ENCODE measurements at regions not wholly inside any gene's neighbourhood (a gene's known extent, or its start where the extent isn't known, plus 50 kb on each side); places are given as distances from the start of the nearest gene placed in this dataset.

DNA sequence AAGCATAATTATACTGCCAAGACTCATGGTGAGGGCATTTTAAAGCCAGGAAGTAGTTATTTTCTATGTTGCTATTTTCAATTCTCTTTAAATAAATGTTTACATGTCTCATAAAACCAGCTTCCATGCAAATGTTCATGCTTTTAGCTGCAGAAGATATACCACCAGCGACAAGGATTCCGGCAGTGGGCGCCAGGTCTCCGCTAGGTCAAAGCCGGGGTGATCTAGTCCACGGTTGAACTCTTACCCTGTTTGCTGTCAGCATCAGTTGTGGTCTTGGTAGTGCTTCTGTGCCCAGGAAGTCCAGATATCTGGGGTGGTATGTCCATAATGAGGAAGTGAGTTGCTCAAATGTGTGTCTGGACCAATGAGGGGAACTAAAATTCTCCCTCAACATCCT is 265.7 kb downstream of the BRD1 start:
- TF ChIP-seq, protein P1, sequence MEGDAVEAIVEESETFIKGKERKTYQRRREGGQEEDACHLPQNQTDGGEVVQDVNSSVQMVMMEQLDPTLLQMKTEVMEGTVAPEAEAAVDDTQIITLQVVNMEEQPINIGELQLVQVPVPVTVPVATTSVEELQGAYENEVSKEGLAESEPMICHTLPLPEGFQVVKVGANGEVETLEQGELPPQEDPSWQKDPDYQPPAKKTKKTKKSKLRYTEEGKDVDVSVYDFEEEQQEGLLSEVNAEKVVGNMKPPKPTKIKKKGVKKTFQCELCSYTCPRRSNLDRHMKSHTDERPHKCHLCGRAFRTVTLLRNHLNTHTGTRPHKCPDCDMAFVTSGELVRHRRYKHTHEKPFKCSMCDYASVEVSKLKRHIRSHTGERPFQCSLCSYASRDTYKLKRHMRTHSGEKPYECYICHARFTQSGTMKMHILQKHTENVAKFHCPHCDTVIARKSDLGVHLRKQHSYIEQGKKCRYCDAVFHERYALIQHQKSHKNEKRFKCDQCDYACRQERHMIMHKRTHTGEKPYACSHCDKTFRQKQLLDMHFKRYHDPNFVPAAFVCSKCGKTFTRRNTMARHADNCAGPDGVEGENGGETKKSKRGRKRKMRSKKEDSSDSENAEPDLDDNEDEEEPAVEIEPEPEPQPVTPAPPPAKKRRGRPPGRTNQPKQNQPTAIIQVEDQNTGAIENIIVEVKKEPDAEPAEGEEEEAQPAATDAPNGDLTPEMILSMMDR (IDR thresholded peaks at IDR 0.05): no peak
- TF ChIP-seq POLR2A (IDR thresholded peaks at IDR 0.05) (no peak), EP300 (IDR thresholded peaks at IDR 0.05) (no peak), POLR2AphosphoS5 (IDR thresholded peaks at IDR 0.05) (no peak)
